ENCODE measurements at regions not wholly inside any gene's neighbourhood (a gene's known extent, or its start where the extent isn't known, plus 50 kb on each side); places are given as distances from the start of the nearest gene placed in this dataset.

DNA sequence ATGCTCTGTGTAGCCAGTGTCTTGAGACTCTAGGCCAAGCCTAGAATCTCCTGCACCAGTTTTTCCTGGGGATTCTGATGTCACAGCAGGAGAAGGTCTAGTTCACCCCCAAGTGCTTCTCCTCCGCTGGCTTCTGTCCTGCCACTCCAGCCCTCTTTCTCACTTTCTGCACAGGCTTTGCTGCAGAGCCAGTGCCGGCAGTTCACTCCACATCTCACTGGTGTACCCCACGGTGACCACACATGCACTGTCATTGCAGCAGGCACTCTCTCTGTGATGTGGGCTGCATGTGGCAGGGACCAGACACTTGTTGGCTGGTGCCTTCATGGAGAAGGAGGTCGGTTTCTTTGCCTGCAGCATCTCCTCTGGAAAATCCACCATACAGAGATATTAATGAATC lies 643.8 kb upstream of the GALNTL6 start:
- TF ChIP-seq, protein P1, sequence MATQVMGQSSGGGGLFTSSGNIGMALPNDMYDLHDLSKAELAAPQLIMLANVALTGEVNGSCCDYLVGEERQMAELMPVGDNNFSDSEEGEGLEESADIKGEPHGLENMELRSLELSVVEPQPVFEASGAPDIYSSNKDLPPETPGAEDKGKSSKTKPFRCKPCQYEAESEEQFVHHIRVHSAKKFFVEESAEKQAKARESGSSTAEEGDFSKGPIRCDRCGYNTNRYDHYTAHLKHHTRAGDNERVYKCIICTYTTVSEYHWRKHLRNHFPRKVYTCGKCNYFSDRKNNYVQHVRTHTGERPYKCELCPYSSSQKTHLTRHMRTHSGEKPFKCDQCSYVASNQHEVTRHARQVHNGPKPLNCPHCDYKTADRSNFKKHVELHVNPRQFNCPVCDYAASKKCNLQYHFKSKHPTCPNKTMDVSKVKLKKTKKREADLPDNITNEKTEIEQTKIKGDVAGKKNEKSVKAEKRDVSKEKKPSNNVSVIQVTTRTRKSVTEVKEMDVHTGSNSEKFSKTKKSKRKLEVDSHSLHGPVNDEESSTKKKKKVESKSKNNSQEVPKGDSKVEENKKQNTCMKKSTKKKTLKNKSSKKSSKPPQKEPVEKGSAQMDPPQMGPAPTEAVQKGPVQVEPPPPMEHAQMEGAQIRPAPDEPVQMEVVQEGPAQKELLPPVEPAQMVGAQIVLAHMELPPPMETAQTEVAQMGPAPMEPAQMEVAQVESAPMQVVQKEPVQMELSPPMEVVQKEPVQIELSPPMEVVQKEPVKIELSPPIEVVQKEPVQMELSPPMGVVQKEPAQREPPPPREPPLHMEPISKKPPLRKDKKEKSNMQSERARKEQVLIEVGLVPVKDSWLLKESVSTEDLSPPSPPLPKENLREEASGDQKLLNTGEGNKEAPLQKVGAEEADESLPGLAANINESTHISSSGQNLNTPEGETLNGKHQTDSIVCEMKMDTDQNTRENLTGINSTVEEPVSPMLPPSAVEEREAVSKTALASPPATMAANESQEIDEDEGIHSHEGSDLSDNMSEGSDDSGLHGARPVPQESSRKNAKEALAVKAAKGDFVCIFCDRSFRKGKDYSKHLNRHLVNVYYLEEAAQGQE (IDR thresholded peaks at IDR 0.05; ENCODE audit: insufficient replicate concordance, low read depth), result no peak
- TF ChIP-seq, protein P2, sequence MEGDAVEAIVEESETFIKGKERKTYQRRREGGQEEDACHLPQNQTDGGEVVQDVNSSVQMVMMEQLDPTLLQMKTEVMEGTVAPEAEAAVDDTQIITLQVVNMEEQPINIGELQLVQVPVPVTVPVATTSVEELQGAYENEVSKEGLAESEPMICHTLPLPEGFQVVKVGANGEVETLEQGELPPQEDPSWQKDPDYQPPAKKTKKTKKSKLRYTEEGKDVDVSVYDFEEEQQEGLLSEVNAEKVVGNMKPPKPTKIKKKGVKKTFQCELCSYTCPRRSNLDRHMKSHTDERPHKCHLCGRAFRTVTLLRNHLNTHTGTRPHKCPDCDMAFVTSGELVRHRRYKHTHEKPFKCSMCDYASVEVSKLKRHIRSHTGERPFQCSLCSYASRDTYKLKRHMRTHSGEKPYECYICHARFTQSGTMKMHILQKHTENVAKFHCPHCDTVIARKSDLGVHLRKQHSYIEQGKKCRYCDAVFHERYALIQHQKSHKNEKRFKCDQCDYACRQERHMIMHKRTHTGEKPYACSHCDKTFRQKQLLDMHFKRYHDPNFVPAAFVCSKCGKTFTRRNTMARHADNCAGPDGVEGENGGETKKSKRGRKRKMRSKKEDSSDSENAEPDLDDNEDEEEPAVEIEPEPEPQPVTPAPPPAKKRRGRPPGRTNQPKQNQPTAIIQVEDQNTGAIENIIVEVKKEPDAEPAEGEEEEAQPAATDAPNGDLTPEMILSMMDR (IDR thresholded peaks at IDR 0.05; ENCODE audit: insufficient read depth, low read length), result no peak
- TF ChIP-seq POLR2AphosphoS5 (IDR thresholded peaks at IDR 0.05; ENCODE audit: low read depth), result no peak

All from HL-60 (cell line).